NCI-H1694 (cell line): ENCODE measurements at regions not wholly inside any gene's neighbourhood (a gene's known extent, or its start where the extent isn't known, plus 50 kb on each side); places are given as distances from the start of the nearest gene placed in this dataset.
"Not testable (repeated sequence)": the region's sequence is repeated elsewhere in the genome, so short reads cannot be mapped to it uniquely, and the experiment has no call there.

Experiments used
- DNase-seq: peaks from one replicate; lab custom pipeline; 2025; lab: John Stamatoyannopoulos, UW

DNA sequence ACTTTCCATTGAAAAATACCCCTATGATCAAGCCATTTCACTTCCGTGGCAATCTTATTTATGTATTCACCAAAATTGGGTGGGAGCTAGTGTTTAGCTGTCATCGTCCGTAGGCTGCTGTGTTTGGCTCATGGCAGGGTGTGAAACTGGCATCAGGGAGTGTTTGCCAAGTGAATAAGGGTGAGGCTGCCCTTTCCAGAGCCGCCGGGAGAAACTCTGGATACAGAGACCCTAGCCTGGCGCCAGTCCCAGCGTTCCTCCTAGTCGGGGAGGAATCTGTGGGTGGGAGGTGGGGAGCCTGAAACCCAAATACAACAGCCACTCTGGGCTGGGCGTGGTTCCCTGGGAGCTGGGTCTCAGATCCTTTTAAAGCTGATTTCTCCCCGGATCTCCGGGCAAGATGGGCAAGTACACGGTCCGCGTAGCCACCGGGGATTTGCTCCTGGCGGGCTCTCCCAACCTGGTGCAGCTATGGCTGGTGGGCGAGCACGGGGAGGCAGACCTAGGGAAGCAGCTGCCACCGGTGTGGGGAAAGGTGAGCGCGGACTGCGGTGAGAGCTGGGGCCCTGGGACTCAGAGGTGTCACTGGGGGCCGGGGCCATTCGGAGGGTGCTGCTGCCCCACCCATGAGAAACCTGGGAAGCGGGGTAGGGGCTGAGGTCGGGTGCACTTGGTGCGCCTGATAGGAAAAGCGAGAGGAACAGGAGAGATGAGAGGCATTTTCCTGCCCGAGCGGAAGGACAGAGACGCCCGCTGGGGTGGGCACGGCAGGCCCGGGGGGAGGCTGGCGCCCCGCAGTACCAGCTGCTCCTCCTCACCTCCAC, 62.1 kb upstream of the TEKT1 start:
- DNase-seq, result no peak

DNA sequence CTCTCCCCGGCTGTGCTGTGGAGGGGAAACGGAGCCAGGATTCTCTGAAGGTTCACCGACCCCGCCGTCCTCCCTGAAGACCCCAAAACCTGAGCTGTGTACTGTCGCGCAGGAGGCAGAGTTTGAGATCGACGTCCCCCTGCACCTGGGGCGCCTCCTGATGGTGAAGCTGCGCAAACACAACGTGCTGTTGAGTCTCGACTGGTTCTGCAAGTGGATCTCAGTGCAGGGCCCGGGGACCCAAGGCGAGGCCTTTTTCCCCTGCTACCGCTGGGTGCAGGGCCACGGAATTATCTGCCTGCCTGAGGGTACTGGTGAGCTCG, 62.6 kb upstream of the TEKT1 start:
- no peak for DNase-seq

DNA sequence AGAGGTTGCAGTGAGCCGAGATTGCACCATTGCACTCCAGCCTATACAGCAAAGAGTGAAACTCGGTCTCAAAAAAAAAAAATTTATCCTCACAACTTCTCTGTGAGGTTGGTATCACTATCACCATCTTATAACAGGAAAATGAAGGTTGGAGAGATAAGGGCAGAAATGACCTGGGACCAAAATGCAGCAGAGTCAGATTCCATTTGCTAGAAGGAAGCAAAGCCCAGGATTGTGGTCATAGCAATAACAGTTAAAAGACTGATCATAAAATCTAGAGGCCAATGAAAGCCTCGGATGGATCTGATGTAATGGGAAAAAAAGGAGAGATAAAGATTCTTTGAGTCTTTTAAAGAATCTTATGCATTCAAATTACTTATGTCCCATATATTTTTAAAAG, 69.6 kb upstream of the TEKT1 start:
- DNase-seq, result no peak

DNA sequence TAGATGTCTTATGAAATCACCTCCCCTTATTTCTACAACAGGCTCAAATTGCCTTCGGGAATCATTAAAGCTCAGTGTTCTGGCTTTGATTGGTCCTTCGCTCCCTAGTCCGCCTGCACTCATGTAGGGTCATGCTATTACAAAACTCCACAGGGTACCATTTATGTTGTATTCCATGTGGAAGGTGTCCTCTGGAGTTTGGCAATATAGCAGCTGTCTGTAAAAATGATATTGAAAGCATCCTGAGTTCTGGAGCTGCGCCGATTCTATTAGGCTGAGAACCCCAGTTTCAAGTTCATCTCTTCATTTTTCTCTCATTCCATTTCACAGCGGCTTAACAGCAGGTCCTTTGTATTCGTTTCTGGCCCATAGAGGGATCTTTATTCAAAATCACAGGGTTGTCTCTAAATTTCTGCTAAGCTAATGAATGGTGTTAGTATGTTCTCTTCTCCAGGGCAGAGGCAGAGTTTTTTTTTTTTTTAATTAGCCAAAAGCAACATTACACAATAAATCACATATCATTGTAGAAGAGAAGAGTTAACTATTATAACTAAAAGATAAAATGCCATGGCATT, 71.9 kb upstream of the TEKT1 start:
- no peak for DNase-seq

DNA sequence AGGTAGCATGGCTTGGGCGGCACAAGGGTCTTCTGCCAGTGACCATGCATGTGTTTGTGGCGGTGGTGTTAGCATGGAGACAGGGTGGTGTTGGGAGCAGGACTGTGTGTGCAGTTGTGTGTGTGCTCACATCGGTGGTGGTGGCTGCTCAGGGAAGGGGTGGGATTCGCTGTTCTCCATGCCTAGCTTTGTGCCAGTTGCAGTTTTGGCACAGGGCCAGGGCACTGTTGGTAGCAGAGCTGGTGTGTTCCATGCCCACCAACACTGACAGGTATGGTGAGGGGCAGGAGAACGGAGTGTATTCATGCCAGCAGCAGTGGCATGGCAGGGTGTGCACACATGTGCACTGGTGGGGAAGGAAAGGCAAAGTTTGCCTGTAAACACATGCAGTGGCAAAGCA, 77.3 kb upstream of the TEKT1 start:
- no peak for DNase-seq

DNA sequence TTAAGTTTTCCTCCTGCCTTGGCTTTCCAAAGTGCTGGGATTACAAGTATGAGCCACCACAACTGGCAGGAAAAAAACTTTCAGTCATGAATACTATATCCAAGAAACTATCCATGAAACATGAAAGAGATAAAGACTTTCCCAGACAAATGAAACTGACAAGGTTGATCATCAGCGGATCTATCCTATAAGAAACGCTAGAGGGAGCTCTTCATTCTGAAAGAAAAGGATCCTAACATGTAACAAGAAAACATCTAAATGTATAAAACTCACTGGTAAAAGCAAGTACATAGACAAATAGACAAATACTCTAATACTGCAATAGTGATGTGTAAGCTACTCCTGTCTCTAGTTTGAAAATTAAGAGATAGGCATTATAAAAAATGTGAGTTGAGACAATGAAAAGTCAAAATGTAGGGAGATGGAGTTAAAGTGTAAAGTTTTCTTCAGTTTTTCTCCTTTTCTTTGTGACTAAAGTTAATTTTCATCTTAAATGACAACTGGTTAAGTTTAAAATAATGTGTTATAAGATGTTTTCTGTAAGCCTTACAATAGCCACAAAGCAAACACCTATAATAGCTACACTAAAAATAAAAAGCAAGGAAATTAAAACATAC, 79.6 kb upstream of the TEKT1 start:
- peak; percentile 44 for DNase-seq

DNA sequence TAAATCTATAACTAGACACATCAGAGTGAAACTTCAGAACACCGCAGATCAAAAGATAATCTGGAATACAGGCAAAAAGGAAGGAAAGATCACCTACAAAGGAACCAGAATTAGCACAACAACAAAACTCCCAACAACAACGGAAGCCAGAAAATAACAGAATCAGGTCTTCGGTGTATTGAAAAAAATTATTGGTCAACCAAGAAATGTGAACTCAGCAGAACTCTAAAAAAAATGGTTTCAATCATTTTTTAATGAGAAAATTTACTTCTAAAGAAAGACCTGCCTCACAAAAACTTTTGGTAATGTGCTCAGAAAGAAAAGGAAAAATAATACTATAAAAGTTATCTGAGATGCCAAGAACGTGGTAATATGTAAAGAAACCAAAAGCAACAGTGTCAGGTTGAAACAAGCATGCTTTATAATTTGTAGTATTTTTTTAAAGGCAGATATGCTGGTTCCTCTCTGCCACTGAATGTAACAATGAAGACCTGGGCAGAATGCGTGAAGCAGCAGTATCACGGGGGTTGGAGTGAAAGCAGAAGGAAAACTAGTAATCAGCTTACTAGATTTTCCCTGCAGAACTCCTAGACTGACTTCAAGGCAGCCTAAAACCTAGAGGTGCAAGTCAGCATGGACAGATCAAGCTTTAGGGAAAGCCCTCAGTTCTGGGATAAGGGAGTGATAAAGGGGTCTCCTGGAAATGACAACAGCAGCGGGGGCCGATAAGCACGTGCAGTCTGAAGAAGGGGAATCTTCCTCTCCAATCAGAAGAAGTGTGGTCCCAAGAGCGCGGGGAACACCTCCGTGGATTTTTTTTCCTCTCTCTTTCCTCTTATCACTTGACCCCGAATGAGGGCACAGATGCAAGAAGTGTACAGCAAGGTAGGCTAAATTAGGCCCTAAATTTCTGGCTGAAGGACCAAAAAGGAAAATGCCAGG, 80.9 kb upstream of the TEKT1 start:
- DNase-seq, result no peak

DNA sequence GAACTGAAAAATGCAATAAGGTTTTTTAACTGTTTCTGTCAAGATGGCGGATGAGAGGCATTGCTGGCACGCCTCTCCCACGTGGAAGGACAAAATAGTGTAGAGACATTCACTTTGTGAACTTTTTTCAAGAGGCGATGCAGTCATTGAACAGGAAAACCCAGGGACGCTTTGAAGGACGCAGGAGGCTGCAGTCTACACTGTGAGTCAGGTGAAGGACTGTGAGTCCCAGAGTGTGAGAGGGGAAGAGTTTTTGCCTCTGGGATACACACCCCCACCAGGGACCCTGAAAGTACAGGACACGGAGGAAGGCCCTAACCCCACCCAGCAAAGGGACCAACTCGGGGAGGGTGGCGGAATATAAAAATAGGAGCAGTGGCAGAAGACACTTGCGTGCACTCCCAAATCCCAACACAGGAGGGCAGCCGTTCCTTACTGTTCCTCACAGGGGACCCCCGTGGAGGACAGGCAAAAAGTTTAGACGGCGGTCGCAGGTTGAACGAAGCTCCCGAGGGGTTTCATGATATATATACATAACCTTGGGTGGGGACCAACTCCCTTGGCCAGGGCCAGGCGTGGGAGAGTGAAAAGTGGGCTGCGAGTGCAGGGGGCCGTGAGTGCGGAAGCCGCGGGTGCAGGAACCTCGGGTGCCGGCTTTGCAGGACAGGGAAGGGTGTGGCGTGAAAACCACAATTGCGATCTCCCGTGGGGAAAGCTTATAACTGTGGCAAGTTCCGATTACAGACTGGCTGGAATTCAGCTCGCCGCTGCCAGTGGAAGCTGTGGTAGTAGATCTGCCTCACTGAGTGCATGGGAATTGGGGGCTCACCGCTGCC, 82.0 kb upstream of the ALOX12 start:
- DNase-seq, result peak; percentile 70

DNA sequence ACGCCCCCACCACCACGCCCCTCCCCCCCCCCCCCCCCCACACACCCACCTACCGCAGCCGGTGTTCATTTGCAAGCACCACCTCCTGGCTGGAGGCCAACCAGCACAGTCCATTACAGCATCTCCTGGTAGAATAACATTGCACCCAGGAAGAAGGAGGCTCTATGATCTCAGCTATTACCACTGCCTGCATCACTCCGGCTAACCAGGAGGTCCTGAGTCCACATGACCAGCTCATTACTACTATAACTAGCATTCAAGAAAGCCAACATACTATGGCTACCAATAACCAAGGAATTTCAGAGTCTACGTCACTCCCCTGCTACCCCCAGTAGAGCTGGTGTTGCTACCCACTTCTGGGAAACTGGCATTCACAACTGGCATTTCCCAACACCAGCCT, 81.1 kb upstream of the ALOX12 start:
- DNase-seq, result no peak

DNA sequence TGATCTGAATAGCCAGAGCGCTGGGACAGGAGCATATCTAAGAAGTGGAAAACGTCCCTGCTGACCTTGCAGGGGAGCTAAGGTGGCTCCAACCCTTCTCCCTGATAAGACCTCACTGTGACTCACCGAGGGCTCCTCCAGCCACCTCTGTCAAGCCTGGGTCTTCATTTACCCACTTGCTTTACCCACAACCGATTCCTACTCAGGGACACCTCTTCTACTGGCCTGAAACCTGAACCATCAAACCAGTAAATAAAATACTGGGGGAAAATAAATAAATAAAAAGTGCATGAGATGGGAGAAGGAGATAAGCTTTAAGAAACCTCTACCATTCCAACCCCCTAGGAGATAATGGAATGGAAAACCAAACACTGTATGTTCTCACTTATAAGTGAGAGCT, 80.2 kb upstream of the ALOX12 start:
- DNase-seq, result no peak

DNA sequence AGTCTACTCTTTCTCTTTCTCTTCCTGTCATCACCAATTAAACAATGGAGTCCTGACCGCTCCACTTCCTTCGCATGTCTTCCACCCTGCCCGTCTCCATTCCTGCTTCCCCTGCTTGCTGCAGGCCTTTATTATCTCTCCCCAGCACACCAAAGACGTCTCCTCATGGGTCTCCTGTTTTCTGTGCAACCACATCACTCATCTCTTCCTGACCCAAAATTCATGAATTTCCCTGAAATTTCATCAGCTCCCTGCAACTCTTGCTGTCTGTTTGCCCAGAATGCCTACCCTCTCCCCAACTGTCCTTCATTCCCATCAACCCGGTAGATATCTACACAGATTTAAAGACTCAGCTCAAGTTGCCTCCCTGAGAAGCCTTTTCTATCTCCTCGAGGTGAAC, 76.7 kb upstream of the ALOX12 start:
- no peak for DNase-seq

DNA sequence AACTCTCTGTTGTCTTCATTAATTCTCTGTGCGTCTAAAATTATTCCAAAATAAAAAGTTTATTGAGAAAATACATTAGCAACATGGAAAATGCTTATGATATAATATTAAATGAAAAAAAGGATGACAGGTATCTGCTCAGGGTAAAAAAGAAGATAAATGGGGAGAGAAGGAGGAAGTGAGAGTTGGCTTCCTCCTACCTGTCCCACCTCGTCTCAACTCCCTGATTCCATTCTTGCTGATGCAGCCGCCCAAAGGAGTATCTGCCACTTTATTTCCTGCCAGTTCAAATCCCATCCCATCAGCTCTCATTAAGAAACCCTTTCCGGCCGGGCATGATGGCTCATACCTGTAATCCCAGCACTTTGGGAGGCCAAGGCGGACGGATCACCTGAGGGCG, 72.5 kb upstream of the ALOX12 start:
- no peak for DNase-seq

DNA sequence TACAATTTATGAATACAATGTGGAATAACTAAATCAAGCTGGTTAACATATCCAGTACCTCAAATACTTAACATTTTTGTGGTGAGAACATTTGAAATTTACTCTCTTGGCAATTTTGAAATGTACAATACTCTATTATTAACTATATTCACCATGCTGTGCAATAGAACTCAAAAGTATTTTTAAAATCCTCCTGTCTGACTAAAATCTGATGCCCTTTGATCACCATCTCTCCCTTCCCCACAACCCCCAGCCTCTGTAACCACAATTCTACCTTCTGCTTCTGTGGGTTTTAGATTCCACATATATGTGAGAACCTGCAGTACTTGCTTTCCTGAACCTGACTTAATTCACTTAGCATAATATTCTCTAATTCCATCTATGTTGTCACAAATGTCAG, 71.6 kb upstream of the ALOX12 start:
- DNase-seq, result no peak

DNA sequence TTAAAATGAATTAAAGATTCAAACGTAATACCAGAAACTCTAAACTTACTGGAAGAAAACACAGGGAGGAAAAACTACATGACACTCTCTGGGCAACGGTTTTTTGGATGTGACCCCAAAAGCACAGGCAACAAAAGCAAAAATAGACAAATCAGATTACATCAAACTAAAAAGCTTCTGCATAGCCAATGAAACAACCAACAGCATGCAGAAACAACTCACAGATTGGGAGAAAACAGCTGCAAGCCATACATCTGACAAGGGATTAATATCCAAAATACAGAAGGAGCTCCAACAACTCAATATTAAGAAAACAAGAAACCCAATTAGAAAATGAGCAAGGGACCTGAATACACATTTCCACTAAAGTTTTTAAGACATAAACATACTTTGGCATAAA, 69.2 kb upstream of the ALOX12 start:
- no peak for DNase-seq

DNA sequence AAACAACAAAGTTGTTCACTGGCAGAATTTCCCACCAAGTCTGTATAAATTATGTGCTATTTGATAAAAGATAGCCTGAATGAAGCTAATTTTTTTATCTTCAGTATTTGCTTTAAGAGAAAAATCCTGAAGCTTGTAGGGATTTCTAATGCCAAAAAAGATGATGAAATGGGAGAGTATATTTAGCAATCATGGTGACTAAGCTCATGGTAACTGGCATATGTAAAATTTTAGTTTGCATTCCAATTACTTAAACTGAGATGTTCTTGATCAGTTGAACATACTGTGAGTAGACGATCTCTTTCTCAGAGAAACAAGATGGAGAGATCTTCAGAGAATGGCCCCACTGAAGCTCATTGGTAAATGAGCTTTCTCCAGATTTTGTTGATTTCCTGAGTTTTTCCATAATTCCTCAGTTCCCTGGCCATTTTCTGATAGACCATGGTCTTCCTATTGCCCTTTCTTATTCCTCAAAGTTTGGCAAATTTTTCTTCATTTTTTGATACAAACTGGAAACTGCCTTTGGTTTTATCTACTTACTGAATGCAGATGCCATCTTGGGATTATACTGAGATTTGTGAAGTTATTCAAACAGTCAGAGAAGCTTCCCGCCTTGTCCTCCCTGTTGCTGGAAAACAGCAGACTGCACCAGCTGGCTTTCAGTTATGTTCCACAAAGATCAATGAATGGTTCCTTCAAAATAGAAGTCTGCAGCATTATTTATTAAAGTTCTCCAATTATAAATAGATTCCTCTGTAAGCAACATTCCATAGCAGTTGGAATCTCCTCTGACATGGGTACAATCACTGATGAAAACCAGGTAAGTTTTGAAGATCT, 68.3 kb upstream of the ALOX12 start:
- no peak for DNase-seq

DNA sequence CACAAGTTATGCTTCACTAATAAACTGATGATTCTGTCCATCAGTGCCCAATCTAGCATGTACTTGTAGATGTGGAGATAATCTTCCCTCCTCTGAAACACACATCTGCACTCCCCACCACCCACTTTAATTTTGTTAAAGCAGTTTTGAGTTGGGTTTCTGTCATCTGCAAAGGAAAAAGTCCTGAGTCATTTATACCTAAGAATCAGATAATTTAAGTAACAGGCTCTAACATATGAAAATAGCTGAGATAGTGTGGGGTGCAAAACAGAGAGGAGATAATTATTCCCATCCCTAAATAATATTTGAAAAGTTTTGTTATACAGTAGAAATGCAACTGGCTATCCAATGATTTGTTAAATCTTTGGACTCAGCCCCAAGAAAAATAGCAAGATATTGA, 67.7 kb upstream of the ALOX12 start:
- DNase-seq, result no peak

DNA sequence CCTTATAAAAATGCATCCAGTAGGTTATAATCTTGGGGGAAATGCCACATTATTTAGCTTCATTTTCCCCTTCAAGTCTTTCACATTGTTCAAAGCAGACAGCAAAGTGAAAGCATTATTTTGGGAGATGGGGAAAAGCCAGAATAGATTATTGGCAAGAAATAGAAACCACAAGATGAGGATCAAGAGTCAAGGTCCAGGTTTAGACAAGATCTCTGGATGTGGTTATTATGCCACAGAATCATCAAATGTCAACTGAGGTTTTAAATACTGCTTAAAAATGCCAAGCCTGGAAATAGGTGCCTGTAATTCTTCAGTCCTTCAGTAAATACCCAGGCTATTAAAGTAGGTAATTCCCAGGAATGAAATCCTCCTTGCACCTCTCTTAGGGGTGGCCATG, 65.1 kb upstream of the ALOX12 start:
- no peak for DNase-seq

DNA sequence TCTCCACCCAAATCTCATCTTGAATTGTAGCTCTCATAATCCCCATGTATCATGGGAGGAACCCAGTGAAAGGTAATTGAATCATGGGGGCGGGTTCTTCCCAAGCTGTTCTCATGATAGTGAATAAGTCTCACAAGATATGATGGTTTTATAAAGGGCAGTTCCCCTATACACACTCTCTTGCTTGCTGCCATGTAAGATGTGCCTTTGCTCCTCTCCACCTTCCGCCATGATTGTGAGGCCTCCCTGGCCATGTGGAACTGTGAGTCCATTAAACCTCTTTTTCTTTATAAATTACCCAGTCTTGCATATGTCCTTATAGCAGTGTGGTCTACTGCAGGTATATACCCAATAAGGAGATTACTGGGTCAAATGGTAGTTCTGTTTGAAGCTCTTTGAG, 61.3 kb upstream of the ALOX12 start:
- not testable (repeated sequence) for DNase-seq

DNA sequence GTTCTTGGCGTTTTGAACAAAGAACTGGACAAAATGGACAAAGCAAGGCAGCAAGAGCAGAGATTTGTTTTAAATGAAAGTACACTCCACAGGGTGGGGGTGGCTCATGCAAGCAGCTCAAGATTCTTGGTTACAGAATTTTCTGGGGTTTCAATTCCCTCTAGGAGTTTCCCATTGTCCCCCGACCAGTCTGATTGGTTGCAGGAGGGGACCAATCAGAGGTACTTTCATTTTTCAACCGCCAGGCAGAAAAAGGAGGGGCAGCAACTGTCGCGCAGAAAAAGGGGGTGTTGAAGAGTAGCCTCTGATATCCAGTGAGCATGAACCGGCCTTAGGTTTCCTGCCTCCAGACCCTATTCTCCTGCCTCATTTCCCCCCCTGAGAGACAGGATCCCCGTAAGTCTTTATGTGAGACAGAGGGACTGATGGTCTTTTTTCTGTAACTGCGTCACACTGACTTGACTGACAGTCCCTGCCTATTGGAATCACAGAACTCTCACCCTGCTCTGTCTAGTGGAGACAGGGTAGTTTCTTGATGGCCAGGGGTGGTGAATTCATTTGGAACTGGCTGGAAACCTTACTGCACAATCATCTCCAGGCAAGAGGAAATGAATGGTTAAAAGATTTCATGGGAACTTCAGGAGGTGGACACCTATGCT, 59.4 kb upstream of the ALOX12 start:
- DNase-seq, result no peak

DNA sequence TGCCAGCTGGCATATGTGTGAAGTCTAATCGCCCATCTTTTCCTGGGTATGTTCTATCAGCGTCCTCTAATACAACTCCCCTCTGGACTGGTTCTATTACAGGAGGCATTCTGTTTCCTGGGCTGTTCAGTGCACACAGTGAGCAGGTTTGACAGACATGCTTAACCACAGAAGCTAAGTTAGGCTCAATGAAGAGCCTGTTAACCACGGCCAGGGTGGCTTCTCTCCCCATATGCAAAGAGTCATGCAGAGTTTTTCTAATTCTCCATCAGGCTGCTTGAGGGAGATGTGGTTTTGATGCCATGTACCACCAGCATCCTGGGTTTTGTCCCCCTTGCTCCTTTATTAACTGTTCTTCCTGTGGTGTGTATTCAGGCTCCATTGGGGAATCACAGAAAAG, 57.2 kb upstream of the ALOX12 start:
- no peak for DNase-seq
